ENCODE measurements at regions not wholly inside any gene's neighbourhood (a gene's known extent, or its start where the extent isn't known, plus 50 kb on each side); places are given as distances from the start of the nearest gene placed in this dataset.

- peaks cover 35% of the 10 kb centered on the region for H3K4me1 ChIP-seq (ENCODE audit: low read depth, poor library complexity, severe bottlenecking)
- no peak overlapping the region for H2AFZ ChIP-seq (ENCODE audit: low read depth)
- H3K27me3 ChIP-seq (ENCODE audit: insufficient read depth, low read depth) = no peaks in the 10 kb centered on the region
- H3K36me3 ChIP-seq (ENCODE audit: insufficient read depth) = no peaks in the 10 kb centered on the region
- no peaks in the 10 kb centered on the region for H4K20me1 ChIP-seq (ENCODE audit: insufficient read depth)
- H3K4me3 ChIP-seq (IDR thresholded peaks at IDR 0.05; ENCODE audit: insufficient read depth, low read depth, low read length) = no peak overlapping the region
- no peak overlapping the region for H3K27ac ChIP-seq
- TF ChIP-seq, protein P1, sequence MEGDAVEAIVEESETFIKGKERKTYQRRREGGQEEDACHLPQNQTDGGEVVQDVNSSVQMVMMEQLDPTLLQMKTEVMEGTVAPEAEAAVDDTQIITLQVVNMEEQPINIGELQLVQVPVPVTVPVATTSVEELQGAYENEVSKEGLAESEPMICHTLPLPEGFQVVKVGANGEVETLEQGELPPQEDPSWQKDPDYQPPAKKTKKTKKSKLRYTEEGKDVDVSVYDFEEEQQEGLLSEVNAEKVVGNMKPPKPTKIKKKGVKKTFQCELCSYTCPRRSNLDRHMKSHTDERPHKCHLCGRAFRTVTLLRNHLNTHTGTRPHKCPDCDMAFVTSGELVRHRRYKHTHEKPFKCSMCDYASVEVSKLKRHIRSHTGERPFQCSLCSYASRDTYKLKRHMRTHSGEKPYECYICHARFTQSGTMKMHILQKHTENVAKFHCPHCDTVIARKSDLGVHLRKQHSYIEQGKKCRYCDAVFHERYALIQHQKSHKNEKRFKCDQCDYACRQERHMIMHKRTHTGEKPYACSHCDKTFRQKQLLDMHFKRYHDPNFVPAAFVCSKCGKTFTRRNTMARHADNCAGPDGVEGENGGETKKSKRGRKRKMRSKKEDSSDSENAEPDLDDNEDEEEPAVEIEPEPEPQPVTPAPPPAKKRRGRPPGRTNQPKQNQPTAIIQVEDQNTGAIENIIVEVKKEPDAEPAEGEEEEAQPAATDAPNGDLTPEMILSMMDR (conservative IDR thresholded peaks at IDR 0.05; ENCODE audit: low read depth, low read length) = no peak
- H3K4me2 ChIP-seq = no peak overlapping the region
- H3K79me2 ChIP-seq (ENCODE audit: insufficient read depth, low read depth) = no peaks in the 10 kb centered on the region
- H3K9ac ChIP-seq = no peak overlapping the region
Observed at GRCh38 chr1:110785055-110785454, 87.9 kb upstream of the CD53 start.

- Histone ChIP-seq H2AFZ (ENCODE audit: low read depth) (no peak overlapping the region), H3K4me2 (no peak overlapping the region)
- TF ChIP-seq, protein P1 (conservative IDR thresholded peaks at IDR 0.05; ENCODE audit: low read depth, low read length) = peak; percentile 88
Observed at GRCh38 chr1:110783292-110783918, 89.5 kb upstream of the CD53 start.

GRCh38 chr1:110781525-110781924 lies 91.4 kb upstream of the CD53 start:
- TF ChIP-seq, protein P1 (conservative IDR thresholded peaks at IDR 0.05; ENCODE audit: low read depth, low read length) = no peak
- Histone ChIP-seq H3K27me3 (ENCODE audit: insufficient read depth, low read depth) (no peaks in the 10 kb centered on the region), H3K4me1 (ENCODE audit: low read depth, poor library complexity, severe bottlenecking) (peaks cover 16% of the 10 kb centered on the region), H4K20me1 (ENCODE audit: insufficient read depth) (no peaks in the 10 kb centered on the region), H3K4me2 (no peak overlapping the region), H3K36me3 (ENCODE audit: insufficient read depth) (no peaks in the 10 kb centered on the region), H3K4me3 (IDR thresholded peaks at IDR 0.05; ENCODE audit: insufficient read depth, low read depth, low read length) (no peak overlapping the region), H3K79me2 (ENCODE audit: insufficient read depth, low read depth) (no peaks in the 10 kb centered on the region), H3K9ac (no peak overlapping the region), H2AFZ (ENCODE audit: low read depth) (no peak overlapping the region), H3K27ac (no peak overlapping the region)

More at GRCh38 chr1:110783292-110783918, 89.5 kb upstream of the CD53 start:
- no peaks in the 10 kb centered on the region for H4K20me1 ChIP-seq (ENCODE audit: insufficient read depth)
- H3K36me3 ChIP-seq (ENCODE audit: insufficient read depth) = no peaks in the 10 kb centered on the region
- peaks cover 33% of the 10 kb centered on the region for H3K4me1 ChIP-seq (ENCODE audit: low read depth, poor library complexity, severe bottlenecking)
- no peak overlapping the region for H3K4me3 ChIP-seq (IDR thresholded peaks at IDR 0.05; ENCODE audit: insufficient read depth, low read depth, low read length)
- no peak overlapping the region for H3K9ac ChIP-seq
- no peak overlapping the region for H3K27ac ChIP-seq
- no peaks in the 10 kb centered on the region for H3K27me3 ChIP-seq (ENCODE audit: insufficient read depth, low read depth)
- no peaks in the 10 kb centered on the region for H3K79me2 ChIP-seq (ENCODE audit: insufficient read depth, low read depth)

DNA sequence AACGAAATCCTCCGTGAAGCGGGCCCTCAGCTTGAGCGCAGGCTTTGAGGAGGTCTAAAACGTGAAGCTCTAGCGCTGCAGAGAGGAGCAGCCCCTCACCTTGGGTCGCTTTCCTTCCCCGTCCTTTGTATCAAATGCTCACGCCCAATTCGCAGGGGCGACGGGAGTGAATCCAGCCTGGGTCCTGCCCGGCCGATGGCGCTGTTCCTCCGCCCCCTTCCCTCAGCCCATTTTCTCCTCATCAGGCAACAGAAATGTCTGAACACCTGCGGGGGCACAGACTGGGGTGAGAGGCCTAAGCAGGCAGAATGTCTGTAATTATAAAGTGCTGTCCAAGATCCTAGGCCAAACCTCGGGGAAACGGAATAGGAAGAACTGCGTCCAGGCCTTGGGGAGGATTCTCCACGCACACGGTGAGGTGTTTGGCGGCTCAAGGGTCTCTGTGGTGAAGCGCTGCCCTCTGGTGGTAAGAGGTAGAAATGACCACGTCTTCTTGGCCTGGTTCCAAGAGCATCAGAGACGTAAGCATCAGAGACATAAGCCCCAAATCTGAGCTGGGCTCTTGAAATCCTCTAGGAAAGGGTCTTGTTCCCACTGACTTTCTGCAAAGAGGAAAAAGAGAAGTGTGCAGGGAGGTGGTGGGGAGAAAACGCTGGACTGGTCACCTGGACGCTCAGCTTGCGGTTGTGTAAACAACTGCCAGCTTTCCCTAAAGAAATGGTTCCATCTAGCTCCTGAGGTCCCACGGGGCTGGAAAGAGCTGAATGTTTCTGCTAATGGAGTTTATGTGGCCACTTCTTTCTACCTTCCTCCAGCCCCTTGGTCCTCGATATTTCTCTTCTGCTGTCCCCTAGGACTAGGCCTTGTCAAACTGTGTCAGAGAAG lies 92.1 kb upstream of the CD53 start:
- H2AFZ ChIP-seq (ENCODE audit: low read depth) = peak overlapping the region; percentile 26; the same call in 1 of the 2 replicates
- no peaks in the 10 kb centered on the region for H4K20me1 ChIP-seq (ENCODE audit: insufficient read depth)
- TF ChIP-seq, protein P1 (conservative IDR thresholded peaks at IDR 0.05; ENCODE audit: low read depth, low read length) = peak; percentile 80
- peaks cover 9% of the 10 kb centered on the region for H3K4me1 ChIP-seq (ENCODE audit: low read depth, poor library complexity, severe bottlenecking)
- H3K4me3 ChIP-seq (IDR thresholded peaks at IDR 0.05; ENCODE audit: insufficient read depth, low read depth, low read length) = no peak overlapping the region
- no peak overlapping the region for H3K9ac ChIP-seq
- no peak overlapping the region for H3K4me2 ChIP-seq
- no peaks in the 10 kb centered on the region for H3K79me2 ChIP-seq (ENCODE audit: insufficient read depth, low read depth)
- H3K27me3 ChIP-seq (ENCODE audit: insufficient read depth, low read depth) = no peaks in the 10 kb centered on the region
- no peaks in the 10 kb centered on the region for H3K36me3 ChIP-seq (ENCODE audit: insufficient read depth)
- H3K27ac ChIP-seq = no peak overlapping the region
